Natural killer cell treated with Interleukin-12 subunit alpha and Interleukin-12 subunit beta and Interleukin-15 and Interleukin-18, amount 100 ng/mL, for 72 hours (primary cell): ENCODE measurements at regions not wholly inside any gene's neighbourhood (a gene's known extent, or its start where the extent isn't known, plus 50 kb on each side); places are given as distances from the start of the nearest gene placed in this dataset.
"Not testable (repeated sequence)": the region's sequence is repeated elsewhere in the genome, so short reads cannot be mapped to it uniquely, and the experiment has no call there.

Source experiments
- ATAC-seq, 2 donors: fragments of 150-1000 bp; cut with Tn5 transposase in 1 of 2; sonication (Bioruptor Pico), chemical (Tn5 transposase) in 1 of 2; 2 replicates each; pipeline ENCODE4 v1.10.0; 2021
- DNase-seq: peaks from one replicate; pipeline ENCODE4 v3.0.0; 2022; ENCODE audit warnings: low spot score
- H3K27ac Mint-ChIP-seq, 2 donors: 1 replicate in 1 of 2; 2 replicates in 1 of 2; pipeline ENCODE4 v1.8.0; 2022; ENCODE audit warnings: mixed read lengths in 2 of 2, mild to moderate bottlenecking in 1 of 2, moderate library complexity in 1 of 2
- H3K27me3 Mint-ChIP-seq, 2 donors: 1 replicate in 1 of 2; 2 replicates in 1 of 2; pipeline ENCODE4 v1.8.0; 2022; ENCODE audit warnings: mixed read lengths in 2 of 2
- H3K36me3 Mint-ChIP-seq: one replicate; pipeline ENCODE4 v1.8.0; 2022; ENCODE audit warnings: mixed read lengths
- H3K4me1 Mint-ChIP-seq, 2 donors: 1 replicate in 1 of 2; 2 replicates in 1 of 2; pipeline ENCODE4 v1.8.0; 2022; ENCODE audit warnings: low read depth in 2 of 2, mixed read lengths in 2 of 2, mild to moderate bottlenecking in 1 of 2
- H3K4me3 Mint-ChIP-seq: one replicate; pipeline ENCODE4 v1.8.0; 2022; ENCODE audit warnings: mixed read lengths
- H3K9me3 Mint-ChIP-seq: 2 replicates; pipeline ENCODE4 v1.8.0; 2022; ENCODE audit warnings: mixed read lengths

DNA sequence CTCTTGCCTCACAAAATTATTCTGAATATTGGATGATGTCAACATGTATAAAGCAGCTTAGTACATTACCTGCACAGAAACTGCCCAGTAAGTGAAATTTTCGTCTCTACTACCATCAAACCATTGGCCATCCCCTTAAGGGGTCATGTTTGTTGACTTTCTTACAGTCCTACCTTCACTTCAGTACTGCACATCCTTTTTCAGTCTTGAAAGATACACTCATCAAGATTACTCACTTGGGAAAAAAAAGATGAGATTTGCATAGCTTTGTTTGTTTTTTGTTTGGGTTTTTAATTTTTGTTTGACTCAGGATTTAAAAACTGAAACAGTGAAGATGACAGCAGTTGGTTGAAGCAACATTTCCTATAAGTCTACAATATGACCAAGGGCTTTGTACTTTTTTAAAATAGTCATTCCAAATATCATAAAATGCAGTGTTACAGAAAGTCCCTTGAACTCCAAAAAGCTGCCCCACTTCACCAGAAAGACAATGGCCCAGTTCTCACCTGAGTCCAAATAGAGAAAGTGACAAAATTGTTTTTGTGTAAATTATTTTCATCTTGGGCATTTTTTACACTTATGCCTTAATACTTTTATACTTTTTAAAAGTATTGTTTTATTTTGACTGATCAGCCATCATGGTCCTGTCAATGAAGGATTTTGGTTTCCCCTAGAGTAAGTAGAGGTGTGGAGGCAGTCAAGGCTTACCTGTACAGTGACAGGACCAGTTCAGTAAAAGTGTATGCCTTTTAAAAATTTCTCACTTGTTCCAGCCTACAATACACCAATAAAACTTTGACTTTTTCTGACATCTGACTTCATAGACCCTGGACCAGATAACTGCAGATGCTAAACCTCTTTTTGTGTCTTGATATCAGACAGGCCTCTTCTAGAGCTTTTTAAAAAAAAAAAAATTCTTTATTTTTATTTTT is 59.7 kb upstream of the EDA2R start:
- ATAC-seq (no peak), DNase-seq (no peak)
- Mint-ChIP-seq H3K27me3 (peaks cover 0 to 13% of the 10 kb centered on the region in 2 donors), H3K9me3 (no peaks in the 10 kb centered on the region), H3K36me3 (no peaks in the 10 kb centered on the region), H3K4me1 (no peaks in the 10 kb centered on the region), H3K27ac (no peak overlapping the region), H3K4me3 (no peak overlapping the region)

DNA sequence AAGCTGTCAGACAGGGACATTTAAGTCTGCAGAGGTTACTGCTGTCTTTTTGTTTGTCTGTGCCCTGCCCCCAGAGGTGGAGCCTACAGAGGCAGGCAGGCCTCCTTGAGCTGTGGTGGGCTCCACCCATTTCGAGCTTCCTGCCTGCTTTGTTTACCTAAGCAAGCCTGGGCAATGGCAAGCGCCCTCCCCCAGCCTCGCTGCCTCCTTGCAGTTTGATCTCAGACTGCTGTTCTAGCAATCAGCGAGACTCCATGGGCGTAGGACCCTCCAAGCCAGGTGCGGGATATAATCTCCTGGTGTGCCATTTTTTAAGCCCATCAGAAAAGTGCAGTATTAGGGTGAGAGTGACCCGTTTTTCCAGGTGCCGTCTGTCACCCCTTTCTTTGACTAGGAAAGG is 53.6 kb upstream of the EDA2R start:
- not testable (repeated sequence) for H3K4me1 Mint-ChIP-seq, H3K27ac Mint-ChIP-seq, ATAC-seq, H3K4me3 Mint-ChIP-seq, H3K9me3 Mint-ChIP-seq, H3K36me3 Mint-ChIP-seq, DNase-seq
- H3K27me3 Mint-ChIP-seq, result peaks cover 0 to 20% of the 10 kb centered on the region in 2 donors
